HG03439 (cell line): ENCODE measurements at regions not wholly inside any gene's neighbourhood (a gene's known extent, or its start where the extent isn't known, plus 50 kb on each side); places are given as distances from the start of the nearest gene placed in this dataset.

Experiments
- ATAC-seq: cut with Tn5 transposase; IDR thresholded peaks from one replicate; pipeline ENCODE4 v1.9.1; 2021; ENCODE audit warnings: mild to moderate bottlenecking, moderate library complexity; ENCODE audit not compliant: unreplicated experiment

GRCh38 chr1:4267381-4268261 is 367.5 kb upstream of the C1orf174 start:
- peak; percentile 81 for ATAC-seq

GRCh38 chr1:4268262-4268888 is 368.3 kb upstream of the C1orf174 start:
- ATAC-seq: no peak

GRCh38 chr1:4268889-4269284 is 368.8 kb upstream of the C1orf174 start:
- no peak for ATAC-seq

GRCh38 chr1:4269330-4269729 is 369.3 kb upstream of the C1orf174 start:
- no peak for ATAC-seq

GRCh38 chr1:4269952-4270570 is 370.0 kb upstream of the C1orf174 start:
- no peak for ATAC-seq

- no peak for ATAC-seq
Observed at GRCh38 chr1:4270651-4271337, 370.7 kb upstream of the C1orf174 start.

GRCh38 chr1:4271338-4271998 is 371.4 kb upstream of the C1orf174 start:
- ATAC-seq: no peak

- no peak for ATAC-seq
Observed at GRCh38 chr1:4272568-4272967, 372.5 kb upstream of the C1orf174 start.

- ATAC-seq: no peak
Observed at GRCh38 chr1:4273243-4273642, 373.2 kb upstream of the C1orf174 start.

GRCh38 chr1:4273747-4274146 is 373.7 kb upstream of the C1orf174 start:
- ATAC-seq: no peak

GRCh38 chr1:4275083-4275482 is 375.0 kb upstream of the C1orf174 start:
- ATAC-seq: no peak

- no peak for ATAC-seq
Observed at GRCh38 chr1:4276238-4276637, 376.2 kb upstream of the C1orf174 start.

GRCh38 chr1:4277598-4277997 is 376.8 kb upstream of the AJAP1 start:
- no peak for ATAC-seq

GRCh38 chr1:4284976-4285375 is 369.4 kb upstream of the AJAP1 start:
- no peak for ATAC-seq

- ATAC-seq: no peak
Observed at GRCh38 chr1:4292861-4293260, 361.5 kb upstream of the AJAP1 start.

GRCh38 chr1:4298361-4299083 is 355.9 kb upstream of the AJAP1 start:
- ATAC-seq: no peak

GRCh38 chr1:4301007-4301406 is 353.4 kb upstream of the AJAP1 start:
- ATAC-seq: no peak

- ATAC-seq: no peak
Observed at GRCh38 chr1:4303303-4303702, 351.1 kb upstream of the AJAP1 start.

GRCh38 chr1:4305526-4306301 is 348.7 kb upstream of the AJAP1 start:
- ATAC-seq: no peak
